HG02938 (cell line): ENCODE measurements at regions not wholly inside any gene's neighbourhood (a gene's known extent, or its start where the extent isn't known, plus 50 kb on each side); places are given as distances from the start of the nearest gene placed in this dataset.

ENCODE experiments used
- ATAC-seq: cut with Tn5 transposase; IDR thresholded peaks from one replicate; pipeline ENCODE4 v1.9.1; 2021; ENCODE audit warnings: mild to moderate bottlenecking, moderate library complexity; ENCODE audit not compliant: unreplicated experiment

DNA sequence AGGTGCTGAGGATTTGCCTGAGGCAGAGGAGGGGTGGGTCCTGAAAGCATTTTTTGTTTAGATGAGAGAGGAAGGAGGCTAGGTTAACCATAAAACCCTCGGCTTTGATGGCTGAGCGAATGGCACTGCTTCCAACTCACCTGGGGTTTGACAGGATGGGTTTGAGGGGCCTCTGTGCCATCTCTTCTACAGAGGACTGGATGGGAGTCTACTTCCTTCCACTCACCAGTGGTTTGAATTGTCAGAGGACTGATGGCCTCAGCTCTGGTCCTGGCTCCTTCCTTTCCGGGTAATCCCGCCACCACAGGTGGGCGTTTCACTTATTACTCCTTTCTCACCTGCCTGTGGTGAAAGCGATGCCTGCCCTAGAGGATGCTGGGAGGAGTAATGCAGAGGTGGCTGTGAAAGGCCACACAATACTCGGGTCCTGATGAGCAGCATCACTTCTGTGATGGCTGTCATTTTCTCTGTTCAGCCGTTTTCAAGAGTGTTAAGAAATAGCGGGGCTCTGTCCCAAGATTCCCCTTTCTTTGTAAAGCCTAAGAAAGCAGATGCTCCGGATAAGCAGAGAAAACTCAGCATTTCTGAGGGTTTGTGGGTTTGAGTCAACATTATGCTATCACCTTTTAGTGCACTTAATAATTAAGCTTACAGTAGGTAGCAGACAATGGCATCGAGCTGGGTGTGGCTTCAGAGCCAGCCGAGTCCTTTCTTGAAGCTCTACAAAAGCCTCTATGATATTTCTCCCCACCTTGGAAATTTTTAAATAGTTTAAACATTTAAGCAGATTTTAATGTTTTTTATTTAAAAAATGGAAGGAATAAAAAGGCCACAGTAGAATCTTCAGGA is 220.7 kb downstream of the HLX start:
- ATAC-seq = no peak

DNA sequence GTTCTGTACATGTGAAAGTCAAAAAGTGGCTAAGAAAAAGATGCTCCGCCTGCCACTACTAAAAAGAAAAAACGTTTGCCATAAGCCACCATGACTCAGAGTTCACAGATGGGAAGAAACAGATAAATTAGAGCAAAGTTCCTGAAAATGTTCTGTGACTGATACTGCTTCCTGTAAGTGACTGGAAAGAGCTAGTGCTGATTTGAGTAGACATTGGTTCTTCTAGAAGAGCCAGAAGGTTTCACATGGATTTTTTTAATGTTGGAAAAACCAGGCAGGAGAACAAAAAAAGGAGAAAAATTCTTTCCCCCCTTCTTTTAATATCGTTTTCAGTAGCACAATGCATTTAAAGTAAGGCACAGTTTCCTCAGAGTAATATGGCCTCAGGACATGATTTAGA is 221.4 kb downstream of the HLX start:
- no peak for ATAC-seq

DNA sequence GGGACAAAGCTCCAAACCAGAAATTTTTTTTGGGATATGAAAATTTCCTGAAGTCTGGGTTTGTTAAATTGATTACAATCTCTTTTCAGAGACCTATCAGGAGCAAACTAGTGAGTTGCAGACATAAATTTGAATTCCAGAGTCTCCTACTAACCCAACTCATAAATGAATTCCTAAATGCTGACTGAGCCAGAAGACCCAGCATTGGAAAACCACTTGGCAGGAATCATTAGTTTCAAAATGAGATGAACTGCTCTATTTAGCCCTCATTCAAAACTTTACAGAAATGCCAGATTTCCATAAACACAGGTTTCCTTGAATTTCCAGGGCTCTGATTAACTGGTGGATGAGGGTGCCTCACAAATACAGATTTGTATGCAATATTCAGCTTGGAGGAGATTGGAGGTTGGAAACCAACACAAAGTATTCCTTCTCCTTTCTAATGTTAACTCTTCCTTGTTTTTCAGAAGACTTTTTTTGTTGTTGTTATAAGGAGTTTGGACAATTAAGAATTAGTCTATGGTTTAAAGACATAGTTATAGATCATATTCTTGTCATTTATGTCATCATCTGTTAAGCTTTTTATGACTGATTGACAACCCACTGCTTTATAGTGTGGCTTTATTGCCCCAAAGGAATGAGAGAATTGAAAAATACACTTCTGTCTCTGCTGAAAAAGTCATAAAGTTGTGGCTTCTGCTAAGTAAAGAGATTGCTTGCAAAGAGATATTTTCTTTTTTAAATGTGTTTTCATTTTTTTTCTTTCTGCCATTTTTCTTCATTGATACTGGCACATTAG is 222.8 kb downstream of the HLX start:
- ATAC-seq = no peak

DNA sequence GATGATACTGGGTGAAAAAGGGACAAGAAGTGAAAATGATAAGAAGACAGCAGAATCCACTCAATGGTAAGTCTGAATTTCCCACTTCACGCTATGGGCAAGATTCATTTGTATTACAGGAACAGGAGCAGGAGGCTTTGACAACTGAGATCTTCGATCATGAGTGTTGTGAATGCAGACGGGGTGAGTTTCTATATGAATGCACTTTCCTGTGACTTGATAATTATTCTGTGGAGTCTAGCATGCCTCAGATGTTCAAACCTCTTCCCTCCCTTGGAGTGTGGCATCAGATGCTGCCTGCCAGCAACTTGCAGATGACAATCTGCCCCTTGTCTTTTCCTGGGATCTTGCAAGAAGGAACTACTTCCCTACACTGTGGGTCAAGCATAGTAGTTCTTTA is 225.4 kb downstream of the HLX start:
- ATAC-seq = no peak

DNA sequence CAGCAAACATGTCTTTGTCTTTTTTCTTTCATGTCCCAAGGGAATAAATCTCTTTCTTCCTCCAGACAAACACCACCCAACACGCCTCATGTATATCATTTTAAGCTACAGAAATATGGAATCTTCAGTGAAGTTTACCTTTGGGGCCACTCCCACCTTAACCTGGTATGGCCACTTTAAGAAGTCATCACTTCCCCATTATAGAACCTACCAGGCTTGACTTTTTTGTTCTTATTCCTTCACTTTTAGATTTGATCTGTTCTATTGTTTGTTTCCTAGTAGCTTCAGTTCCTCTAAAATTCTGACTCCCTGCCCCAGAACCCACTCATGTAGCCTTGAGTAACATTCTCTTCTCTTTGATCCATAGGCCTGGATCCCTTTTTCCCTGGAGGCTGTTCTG is 226.3 kb downstream of the HLX start:
- no peak for ATAC-seq

DNA sequence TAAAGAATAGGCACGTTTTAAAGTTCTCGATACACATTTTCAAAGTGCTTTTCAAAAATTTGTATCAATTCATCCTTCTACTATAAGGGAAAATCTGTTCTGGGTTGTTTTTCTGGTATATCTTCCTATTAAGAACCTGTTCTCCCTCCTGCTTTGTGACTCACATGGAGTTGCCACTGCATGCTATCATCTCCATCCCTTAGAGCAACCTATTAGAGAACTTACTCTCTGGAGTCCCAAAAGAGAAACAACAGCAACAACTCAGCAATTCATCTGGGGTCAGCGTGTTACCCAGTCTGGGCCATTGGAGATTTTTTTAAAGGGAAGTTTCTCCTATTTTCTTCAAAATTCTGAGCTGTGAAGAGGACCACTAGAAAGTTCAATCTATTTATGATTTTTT is 227.4 kb downstream of the HLX start:
- no peak for ATAC-seq

DNA sequence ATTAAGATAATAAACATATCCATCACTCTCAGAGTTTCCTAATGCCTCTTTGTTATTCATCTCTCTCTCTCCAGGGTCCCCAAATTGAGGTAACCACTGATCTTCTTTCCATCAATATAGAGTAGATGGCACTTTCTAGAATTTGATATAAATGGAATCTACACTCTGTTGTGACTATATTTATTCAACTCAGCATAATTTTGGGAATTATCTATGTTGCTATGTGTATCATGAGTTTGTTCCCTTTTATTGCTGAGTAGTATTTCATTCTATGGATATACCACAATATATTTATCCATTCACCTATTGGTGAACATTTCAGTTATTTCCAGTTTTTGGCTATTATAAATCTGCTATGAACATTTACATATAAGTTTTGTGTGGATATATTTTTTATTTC is 230.7 kb downstream of the HLX start:
- no peak for ATAC-seq

DNA sequence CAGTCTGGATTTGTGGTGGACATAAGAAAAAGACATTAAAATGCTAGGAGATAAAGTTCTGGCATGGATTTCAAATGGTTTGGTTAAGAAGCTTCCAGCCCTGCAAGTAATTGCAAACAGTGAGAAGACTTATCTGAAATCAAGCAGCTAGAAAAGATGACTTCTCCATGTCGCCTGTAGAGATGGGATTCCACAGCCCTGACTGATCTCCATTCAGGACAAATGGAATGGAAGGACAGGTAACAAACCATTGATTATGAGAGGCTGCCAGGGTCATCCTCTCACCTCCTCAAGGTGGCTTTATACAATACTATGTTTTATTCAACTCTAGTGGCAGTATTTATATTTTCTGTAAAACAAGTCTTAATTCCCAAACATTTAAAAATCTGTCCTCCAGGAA is 237.9 kb downstream of the HLX start:
- no peak for ATAC-seq

DNA sequence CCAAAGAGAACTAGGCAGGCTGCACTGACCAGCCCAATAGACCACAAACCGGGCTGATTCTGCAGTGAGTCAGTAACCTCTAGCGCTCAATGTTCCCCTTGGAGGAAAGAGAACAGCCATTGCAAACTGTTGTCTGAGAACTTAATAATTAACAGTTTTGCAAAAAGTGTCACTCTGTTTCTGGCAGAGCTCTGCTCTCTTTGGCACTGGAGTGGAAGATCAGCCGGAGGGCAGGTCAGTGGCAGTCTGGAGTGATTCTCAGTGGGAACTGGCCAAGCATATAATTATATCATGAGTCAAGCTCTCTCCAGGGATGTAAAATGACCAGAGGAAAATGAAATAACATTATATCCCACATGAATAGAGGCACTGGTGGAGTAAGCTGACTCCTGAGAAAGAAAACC is 238.3 kb downstream of the HLX start:
- no peak for ATAC-seq

DNA sequence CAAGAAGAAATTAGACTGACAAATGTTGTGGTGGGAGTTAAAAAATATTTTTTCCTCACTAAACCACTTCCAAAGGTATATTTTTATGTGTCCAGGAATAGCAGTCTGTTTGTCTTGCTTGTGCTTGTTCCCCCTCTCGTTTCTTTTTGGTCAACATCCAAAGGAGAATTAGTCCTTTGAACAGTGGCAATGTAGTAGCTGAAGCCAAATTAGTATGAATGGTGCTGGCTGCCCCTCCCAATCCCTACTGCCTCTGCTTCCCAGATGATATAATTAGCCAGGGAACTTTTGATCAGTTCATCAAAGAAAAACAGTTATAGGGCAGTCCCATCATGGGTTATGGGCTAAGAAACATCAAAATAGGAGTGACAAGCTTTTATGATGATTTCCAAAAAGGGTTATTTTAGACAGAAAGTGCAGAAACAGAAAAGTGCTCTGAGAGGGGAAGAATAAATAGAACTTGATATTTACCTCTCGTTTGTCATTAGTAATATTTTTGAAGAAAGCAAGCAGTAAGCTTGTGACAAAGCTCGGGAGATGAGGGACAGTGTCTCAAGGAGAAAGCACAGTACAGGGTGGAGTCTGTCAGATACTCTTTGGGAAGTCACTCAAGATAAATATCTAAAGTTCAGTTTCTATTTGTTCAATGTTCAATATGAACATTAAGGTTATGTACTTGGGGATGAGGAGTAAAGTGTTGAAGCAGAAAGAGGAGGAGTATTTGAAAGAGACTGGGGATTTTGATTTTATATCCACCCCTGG is 239.1 kb downstream of the HLX start:
- ATAC-seq = no peak

DNA sequence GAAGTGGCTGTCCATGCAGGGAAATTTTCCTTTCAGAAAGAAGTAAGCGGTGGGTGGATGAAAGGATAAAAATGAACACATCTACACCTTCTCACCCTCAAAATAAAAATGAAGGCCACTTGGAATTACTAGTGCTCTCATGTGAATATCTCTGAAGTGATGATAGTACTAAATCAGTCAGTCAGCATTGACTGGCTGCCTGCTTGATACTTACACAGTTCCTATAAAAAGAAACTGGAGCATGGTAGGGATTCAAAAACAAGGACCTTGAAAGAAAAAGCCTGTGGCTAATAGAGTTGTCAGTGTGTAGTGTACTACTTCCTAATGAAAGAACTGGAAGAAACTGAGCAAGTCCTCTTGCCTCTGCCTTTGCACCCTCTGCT is 239.7 kb downstream of the HLX start:
- no peak for ATAC-seq

DNA sequence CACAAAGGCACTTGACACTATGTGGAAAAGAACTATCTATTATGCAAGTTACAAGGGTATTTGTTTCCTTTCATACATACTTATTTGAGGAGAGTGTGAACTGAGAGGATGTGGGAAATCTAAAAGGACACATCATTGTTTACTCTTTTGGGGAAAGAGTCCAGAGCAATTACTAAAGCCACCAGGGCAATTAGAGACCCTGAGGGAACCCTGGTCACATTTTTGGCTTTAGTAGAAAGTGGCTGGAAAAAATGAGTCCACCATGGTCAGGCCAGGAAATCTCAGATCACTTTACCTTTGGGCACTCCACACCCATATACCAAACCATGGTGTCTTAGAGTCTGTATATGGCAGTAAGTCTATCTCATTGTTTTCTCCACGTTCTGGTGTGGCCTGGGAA is 243.3 kb downstream of the HLX start:
- no peak for ATAC-seq

DNA sequence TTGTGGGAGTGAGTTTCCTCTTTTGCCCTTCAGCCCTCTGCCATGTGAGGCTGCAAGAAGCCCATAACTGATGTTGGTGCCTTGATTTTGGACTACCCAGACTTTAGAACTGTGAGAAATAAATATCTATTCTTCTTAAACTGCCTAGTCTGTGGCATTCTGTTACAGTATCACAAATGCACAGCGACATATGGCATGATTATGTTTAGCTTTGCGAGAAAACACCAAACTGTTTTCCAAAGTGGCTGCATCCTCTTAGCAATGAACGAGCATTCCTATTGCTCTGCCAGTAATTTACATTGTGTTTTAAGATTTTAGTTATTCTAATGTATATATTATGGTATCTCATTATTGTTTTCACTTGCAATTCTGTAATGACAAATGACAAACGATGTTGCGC is 246.7 kb downstream of the HLX start:
- no peak for ATAC-seq

DNA sequence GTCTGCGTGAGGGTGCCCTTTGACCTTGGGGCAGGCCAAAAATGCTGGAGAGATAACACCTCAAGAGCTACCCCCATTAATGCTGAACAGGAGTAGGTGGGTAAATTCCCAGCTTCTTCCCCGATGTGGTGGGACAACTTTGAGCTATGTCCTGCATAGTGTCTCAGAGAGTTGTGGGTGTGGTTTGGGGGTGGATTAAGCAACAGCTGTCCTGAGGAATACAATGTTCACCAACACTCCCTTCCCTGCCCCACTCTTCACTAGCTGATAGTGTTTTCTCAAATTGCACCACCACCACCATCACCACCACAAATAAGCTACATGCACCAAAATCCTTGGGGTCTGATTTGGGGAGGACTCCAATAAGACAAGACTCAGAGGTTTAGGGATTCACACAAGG is 258.4 kb downstream of the HLX start:
- no peak for ATAC-seq

DNA sequence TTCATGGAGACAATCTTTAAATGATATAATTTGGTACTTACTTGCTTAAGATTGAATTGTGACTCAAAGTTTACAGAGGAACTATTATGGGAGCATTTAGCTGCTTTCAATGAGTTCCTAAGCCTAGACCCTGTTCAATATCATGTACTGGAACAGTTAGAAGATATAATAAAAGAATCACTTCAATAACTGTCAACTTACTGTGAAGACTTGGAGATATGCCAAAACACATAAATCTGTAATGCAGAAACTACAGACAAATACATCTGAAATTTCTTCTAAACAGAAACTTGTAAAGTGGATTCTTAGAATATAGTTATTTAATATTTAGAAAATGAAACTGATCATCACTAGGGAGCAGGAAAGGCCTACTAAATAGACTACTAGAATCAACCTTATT is 259.3 kb downstream of the HLX start:
- ATAC-seq = no peak

DNA sequence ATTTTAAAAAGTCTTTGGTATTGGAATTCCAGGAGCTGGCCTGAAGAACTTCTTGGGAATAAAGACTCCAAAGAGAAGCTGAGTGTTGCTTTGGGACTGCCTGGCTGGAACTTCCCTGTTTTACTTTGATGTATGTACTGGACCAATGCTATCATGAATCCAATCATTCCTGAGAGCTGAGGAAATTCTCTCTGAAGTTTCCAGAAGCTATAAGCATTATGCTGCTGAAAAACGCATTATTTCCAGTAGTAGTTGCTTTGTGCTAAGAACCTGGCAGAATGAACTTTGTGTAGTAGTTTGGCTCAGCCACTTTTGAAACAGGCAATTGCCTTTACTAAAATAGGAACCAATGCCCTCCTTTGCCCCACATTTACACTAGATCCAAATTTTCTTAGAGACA is 260.7 kb downstream of the HLX start:
- ATAC-seq = no peak

DNA sequence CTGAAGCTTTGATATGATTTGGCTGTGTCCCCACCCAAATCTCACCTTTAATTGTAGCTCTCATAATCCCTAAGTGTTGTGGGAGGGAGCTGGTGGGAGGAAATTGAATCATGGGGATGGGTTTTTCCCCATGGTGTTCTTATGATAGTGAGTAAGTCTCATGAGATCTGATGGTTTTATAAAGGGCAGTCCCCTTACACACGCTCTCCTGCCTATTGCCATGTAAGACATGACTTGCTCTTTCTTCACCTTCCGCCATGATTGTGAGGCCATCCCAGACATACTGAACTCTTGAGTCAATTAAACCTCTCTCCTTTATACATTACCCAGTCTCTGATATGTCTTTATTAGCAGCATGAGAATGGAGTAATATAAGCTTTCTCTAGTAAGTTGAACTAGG is 261.9 kb downstream of the HLX start:
- ATAC-seq = no peak

DNA sequence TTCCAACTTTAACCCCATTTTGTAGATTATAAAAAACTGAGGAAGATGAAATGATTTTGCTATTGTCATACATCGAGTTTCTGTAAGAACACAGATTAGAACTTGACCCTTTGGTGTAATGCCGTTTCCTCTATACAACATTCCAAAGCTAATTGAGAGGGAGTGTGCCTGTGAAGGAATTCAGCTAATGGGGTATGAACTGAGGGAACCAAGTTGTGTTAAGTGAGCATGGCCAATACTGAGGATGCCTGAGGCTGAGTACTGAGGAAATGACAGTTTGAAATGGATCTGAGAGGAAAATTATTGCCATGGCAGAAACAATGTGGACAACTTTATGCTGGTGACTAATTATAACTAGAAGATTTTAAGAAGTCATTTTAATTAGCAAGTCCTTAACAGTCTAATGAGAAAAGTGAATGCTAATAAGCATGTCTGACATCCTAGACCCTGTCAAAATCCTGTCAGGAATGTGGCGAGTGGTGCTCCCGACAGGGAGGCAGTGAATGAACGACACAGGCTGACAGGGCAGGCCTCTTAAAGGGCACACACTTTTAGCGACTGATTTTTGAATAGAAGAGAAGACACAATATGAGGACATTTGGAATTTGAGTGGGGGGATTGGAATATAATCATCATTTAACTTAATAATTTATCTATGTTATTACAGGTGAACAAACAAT is 262.5 kb downstream of the HLX start:
- ATAC-seq = no peak

DNA sequence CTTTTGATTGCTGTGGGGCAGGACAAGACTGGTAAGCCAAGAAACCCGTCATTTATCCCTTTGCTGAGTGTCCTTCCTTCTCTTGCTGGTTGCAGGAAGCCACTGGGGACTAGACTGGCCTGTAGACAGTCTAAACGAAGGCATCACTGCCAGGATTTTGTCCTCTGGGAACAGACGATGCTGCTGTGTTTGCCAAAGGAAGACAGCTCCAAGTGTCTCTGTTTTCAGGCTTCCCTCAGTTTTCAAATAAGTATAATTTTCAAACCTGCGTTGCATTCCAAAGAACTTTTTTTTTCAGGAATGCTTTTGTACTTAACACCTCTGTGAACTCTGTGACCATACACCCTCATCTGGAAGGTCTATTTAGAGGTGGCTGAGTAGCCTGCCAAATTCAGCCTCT is 269.4 kb downstream of the HLX start:
- no peak for ATAC-seq

DNA sequence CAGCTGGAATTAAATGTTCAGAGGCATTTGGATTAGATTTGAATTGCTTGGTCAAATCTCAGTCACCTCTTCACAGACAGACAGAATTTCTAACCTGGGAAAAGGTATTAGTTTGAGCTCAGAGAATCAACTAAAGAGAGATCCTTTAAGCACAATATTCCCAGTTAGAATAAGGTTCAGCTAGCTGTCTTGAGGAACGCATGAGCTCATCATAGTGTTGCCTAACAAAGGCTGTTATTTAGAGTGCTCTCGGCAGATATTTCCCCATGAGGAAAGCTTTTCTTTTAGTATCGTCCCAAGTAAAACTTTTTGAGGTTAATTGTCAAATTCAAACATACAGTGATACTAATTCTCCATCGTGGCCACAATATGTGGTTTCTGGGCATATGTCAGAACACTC is 269.9 kb downstream of the HLX start:
- no peak for ATAC-seq

DNA sequence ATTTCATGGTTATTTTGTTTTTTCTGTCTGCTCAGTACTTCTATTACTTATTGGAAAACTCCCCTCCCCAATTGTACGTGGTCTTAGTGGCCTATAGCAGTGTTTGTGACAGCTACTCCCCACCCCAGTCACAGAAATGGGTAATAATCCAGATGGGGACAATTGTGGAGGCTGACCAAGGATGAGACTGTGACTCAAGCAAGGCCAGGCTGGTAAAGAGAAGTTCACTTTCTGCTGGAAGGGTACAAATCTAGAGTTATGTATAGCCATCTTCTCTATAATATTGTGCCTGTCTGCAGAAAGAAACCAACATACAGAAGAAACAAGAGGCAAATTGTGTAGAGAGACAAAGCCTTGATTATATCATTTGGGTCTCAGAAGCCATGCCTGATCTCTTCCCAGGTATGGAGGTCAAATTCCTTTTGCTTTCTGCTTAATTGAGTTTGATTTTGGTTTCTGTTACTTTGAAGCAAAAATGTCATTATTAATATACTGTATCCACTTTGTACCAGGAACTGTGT is 270.4 kb downstream of the HLX start:
- no peak for ATAC-seq
